BLaER1 treated with 17β-estradiol and CSF1 and Interleukin-3, amounts not matched to agents 10 nM and 100 nM (cell line): ENCODE measurements at regions not wholly inside any gene's neighbourhood (a gene's known extent, or its start where the extent isn't known, plus 50 kb on each side); places are given as distances from the start of the nearest gene placed in this dataset.
A peak's percentile ranks its signal among the peaks of the same experiment; 100 is the strongest.

Experiments
- H3K27ac ChIP-seq, 11 experiments: shearing (Covaris generic); formaldehyde crosslinking; 2 replicates each; pipeline ENCODE4 v1.8.1; 2022
- H3K27me3 ChIP-seq, 11 experiments: shearing (Covaris generic); formaldehyde crosslinking; 2 replicates each; pipeline ENCODE4 v1.8.1; 2022
- H3K36me3 ChIP-seq, 11 experiments: shearing (Covaris generic); formaldehyde crosslinking; 2 replicates each; pipeline ENCODE4 v1.8.1; 2022
- H3K4me1 ChIP-seq, 10 experiments: shearing (Covaris generic); formaldehyde crosslinking; 2 replicates each; pipeline ENCODE4 v1.8.1; 2022
- H3K4me2 ChIP-seq, 11 experiments: shearing (Covaris generic); formaldehyde crosslinking; 2 replicates each; pipeline ENCODE4 v1.8.1; 2022
- H3K4me3 ChIP-seq, 10 experiments: shearing (Covaris generic); formaldehyde crosslinking; 2 replicates each; pipeline ENCODE4 v1.8.1; 2022
- H3K9ac ChIP-seq, 11 experiments: shearing (Covaris generic); formaldehyde crosslinking; 2 replicates each; pipeline ENCODE4 v1.8.1; 2022
- H3K9me3 ChIP-seq, 11 experiments: shearing (Covaris generic); formaldehyde crosslinking; replicated peaks in 1 of 11; 2 replicates each; pipeline ENCODE4 v1.8.1; 2022
- H4K20me1 ChIP-seq, 11 experiments: shearing (Covaris generic); formaldehyde crosslinking; 2 replicates each; pipeline ENCODE4 v1.8.1; 2022
- Cebpa-rat ChIP-seq, 11 experiments: shearing (Covaris generic); IDR thresholded peaks; 2 replicates each; pipeline ENCODE4 v1.8.1; 2022

- H3K36me3 ChIP-seq = no peaks in the 10 kb centered on the region
- H3K4me2 ChIP-seq = no peak overlapping the region
- no peak overlapping the region for H3K27ac ChIP-seq
- H4K20me1 ChIP-seq = no peaks in the 10 kb centered on the region
- no peaks in the 10 kb centered on the region for H3K4me1 ChIP-seq
- H3K9me3 ChIP-seq = no peaks in the 10 kb centered on the region
- H3K4me3 ChIP-seq = no peak overlapping the region
- TF ChIP-seq Cebpa-rat (IDR thresholded peaks at IDR 0.05) = no peak
- no peaks in the 10 kb centered on the region for H3K27me3 ChIP-seq
- no peak overlapping the region for H3K9ac ChIP-seq
These were observed 140.6 kb upstream of the AHI1 start for GRCh38 chr6:135638108-135638507.

GRCh38 chr6:135640048-135640447 lies 142.5 kb upstream of the AHI1 start:
- no peak for TF ChIP-seq Cebpa-rat (IDR thresholded peaks at IDR 0.05)
- Histone ChIP-seq H3K27ac (no peak overlapping the region), H3K27me3 (no peaks in the 10 kb centered on the region), H3K36me3 (no peaks in the 10 kb centered on the region), H3K4me2 (no peak overlapping the region), H3K9me3 (no peaks in the 10 kb centered on the region), H3K9ac (no peak overlapping the region), H3K4me1 (no peaks in the 10 kb centered on the region), H4K20me1 (no peaks in the 10 kb centered on the region), H3K4me3 (no peak overlapping the region)

- H3K9ac ChIP-seq = no peak overlapping the region
- H3K4me2 ChIP-seq = no peak overlapping the region
- no peaks in the 10 kb centered on the region for H3K27me3 ChIP-seq
- H3K36me3 ChIP-seq = no peaks in the 10 kb centered on the region
- H3K27ac ChIP-seq = no peak overlapping the region
- no peaks in the 10 kb centered on the region for H4K20me1 ChIP-seq
- H3K9me3 ChIP-seq = no peaks in the 10 kb centered on the region
- H3K4me3 ChIP-seq = no peak overlapping the region
- H3K4me1 ChIP-seq = no peaks in the 10 kb centered on the region
- no peak for TF ChIP-seq Cebpa-rat (IDR thresholded peaks at IDR 0.05)
These were observed 143.0 kb upstream of the AHI1 start for GRCh38 chr6:135640449-135641111.

GRCh38 chr6:135642912-135643311 lies 145.4 kb upstream of the AHI1 start:
- no peaks in the 10 kb centered on the region for H3K4me1 ChIP-seq
- H3K4me3 ChIP-seq = no peak overlapping the region
- H3K9me3 ChIP-seq = peaks cover 0 to 9% (median 1%) of the 10 kb centered on the region in 11 experiments; a peak in 7 of 22 replicates
- no peaks in the 10 kb centered on the region for H3K36me3 ChIP-seq
- H3K27me3 ChIP-seq = no peaks in the 10 kb centered on the region
- no peak overlapping the region for H3K9ac ChIP-seq
- H3K4me2 ChIP-seq = no peak overlapping the region
- no peak overlapping the region for H3K27ac ChIP-seq
- peak in 4 of 11 experiments; percentile 28 to 62 (median 50); a peak in 3 of 22 replicates for TF ChIP-seq Cebpa-rat (IDR thresholded peaks at IDR 0.05)
- H4K20me1 ChIP-seq = no peaks in the 10 kb centered on the region

GRCh38 chr6:135644394-135644793 lies 146.9 kb upstream of the AHI1 start:
- Histone ChIP-seq H3K27me3 (no peaks in the 10 kb centered on the region), H3K4me2 (no peak overlapping the region), H3K27ac (no peak overlapping the region), H4K20me1 (no peaks in the 10 kb centered on the region), H3K4me1 (no peaks in the 10 kb centered on the region), H3K9ac (no peak overlapping the region), H3K36me3 (no peaks in the 10 kb centered on the region), H3K9me3 (peaks cover 13 to 24% (median 16%) of the 10 kb centered on the region in 11 experiments), H3K4me3 (no peak overlapping the region)
- TF ChIP-seq Cebpa-rat (IDR thresholded peaks at IDR 0.05) = no peak

GRCh38 chr6:135647521-135647920 lies 150.0 kb upstream of the AHI1 start:
- TF ChIP-seq Cebpa-rat (IDR thresholded peaks at IDR 0.05) = no peak
- Histone ChIP-seq H3K27me3 (no peaks in the 10 kb centered on the region), H3K9me3 (peaks cover 28 to 42% (median 34%) of the 10 kb centered on the region in 11 experiments)

GRCh38 chr6:135651964-135652755 lies 154.6 kb upstream of the AHI1 start:
- Histone ChIP-seq H3K36me3 (no peaks in the 10 kb centered on the region; a peak in 1 of 22 replicates), H3K27ac (0 out of 22 replicates have a peak overlapping the region, but pooled peaks of 1 of the 11 experiments have one; percentile 21), H3K9ac (no peak overlapping the region), H3K9me3 (peaks cover 52 to 79% (median 58%) of the 10 kb centered on the region in 11 experiments), H3K27me3 (no peaks in the 10 kb centered on the region), H3K4me2 (peak overlapping the region in 10 of 11 experiments; percentile 26 to 75 (median 42); a peak in 19 of 22 replicates), H4K20me1 (no peaks in the 10 kb centered on the region), H3K4me1 (peaks cover 5 to 18% (median 15%) of the 10 kb centered on the region in 10 experiments; a peak in 18 of 20 replicates), H3K4me3 (no peak overlapping the region; a peak in 1 of 20 replicates)
- TF ChIP-seq Cebpa-rat (IDR thresholded peaks at IDR 0.05) = no peak

More at GRCh38 chr6:135647521-135647920, 150.0 kb upstream of the AHI1 start:
- Histone ChIP-seq H4K20me1 (no peaks in the 10 kb centered on the region), H3K9ac (no peak overlapping the region), H3K4me2 (no peak overlapping the region), H3K4me1 (peaks cover 5 to 13% (median 12%) of the 10 kb centered on the region in 10 experiments; a peak in 18 of 20 replicates), H3K27ac (no peak overlapping the region), H3K36me3 (no peaks in the 10 kb centered on the region; a peak in 1 of 22 replicates), H3K4me3 (no peak overlapping the region)

- Histone ChIP-seq H4K20me1 (no peaks in the 10 kb centered on the region), H3K9me3 (peaks cover 36 to 56% (median 41%) of the 10 kb centered on the region in 11 experiments), H3K27ac (no peak overlapping the region), H3K4me2 (no peak overlapping the region), H3K9ac (no peak overlapping the region), H3K4me1 (peaks cover 5 to 18% (median 15%) of the 10 kb centered on the region in 10 experiments; a peak in 18 of 20 replicates), H3K36me3 (no peaks in the 10 kb centered on the region; a peak in 1 of 22 replicates), H3K4me3 (no peak overlapping the region), H3K27me3 (no peaks in the 10 kb centered on the region)
- TF ChIP-seq Cebpa-rat (IDR thresholded peaks at IDR 0.05) = no peak
These were observed 157.5 kb upstream of the AHI1 start for GRCh38 chr6:135655055-135655454.

- Histone ChIP-seq H3K9me3 (peaks cover 20 to 40% (median 26%) of the 10 kb centered on the region in 11 experiments; a peak in 20 of 22 replicates), H4K20me1 (no peaks in the 10 kb centered on the region), H3K4me3 (no peak overlapping the region), H3K4me1 (peaks cover 0 to 9% (median 6%) of the 10 kb centered on the region in 10 experiments; a peak in 15 of 20 replicates), H3K36me3 (no peaks in the 10 kb centered on the region), H3K9ac (no peak overlapping the region), H3K4me2 (no peak overlapping the region), H3K27ac (no peak overlapping the region), H3K27me3 (no peaks in the 10 kb centered on the region)
- no peak for TF ChIP-seq Cebpa-rat (IDR thresholded peaks at IDR 0.05)
These were observed 159.7 kb upstream of the AHI1 start for GRCh38 chr6:135657207-135657606.
